Retinal pigment epithelial cell (primary cell): ENCODE measurements at regions not wholly inside any gene's neighbourhood (a gene's known extent, or its start where the extent isn't known, plus 50 kb on each side); places are given as distances from the start of the nearest gene placed in this dataset.

ENCODE experiments used
- DNase-seq: peaks from one replicate; pipeline ENCODE4 v3.0.0-alpha.2; 2010; ENCODE audit warnings: low read depth
- H3K4me3 ChIP-seq: 2 replicates; pipeline ENCODE4 v1.5.1; 2011; ENCODE audit warnings: mild to moderate bottlenecking, low read length, control low read depth, moderate library complexity
- CTCF ChIP-seq: conservative IDR thresholded peaks from 2 replicates; pipeline ENCODE4 v1.5.1; 2011; ENCODE audit warnings: low read depth, low read length, control low read depth, inconsistent platforms

- TF ChIP-seq CTCF, result no peak
- no peak overlapping the region for H3K4me3 ChIP-seq
- DNase-seq, result no peak
Measured at GRCh38 chr16:55035956-55036355, 105.3 kb downstream of the IRX5 start.

GRCh38 chr16:55036371-55036821 lies 105.7 kb downstream of the IRX5 start:
- H3K4me3 ChIP-seq, result no peak overlapping the region
- DNase-seq, result no peak
- no peak for TF ChIP-seq CTCF

GRCh38 chr16:55037046-55037445 lies 106.4 kb downstream of the IRX5 start:
- TF ChIP-seq CTCF, result no peak
- no peak for DNase-seq
- H3K4me3 ChIP-seq, result no peak overlapping the region

GRCh38 chr16:55037966-55038365 lies 107.3 kb downstream of the IRX5 start:
- no peak for DNase-seq
- H3K4me3 ChIP-seq, result no peak overlapping the region
- no peak for TF ChIP-seq CTCF

GRCh38 chr16:55039042-55039441 lies 108.4 kb downstream of the IRX5 start:
- TF ChIP-seq CTCF, result no peak
- no peak overlapping the region for H3K4me3 ChIP-seq
- DNase-seq, result no peak

GRCh38 chr16:55039511-55039910 lies 108.8 kb downstream of the IRX5 start:
- no peak for DNase-seq
- no peak overlapping the region for H3K4me3 ChIP-seq
- no peak for TF ChIP-seq CTCF

GRCh38 chr16:55039931-55040330 lies 109.3 kb downstream of the IRX5 start:
- H3K4me3 ChIP-seq, result no peak overlapping the region
- DNase-seq, result no peak
- no peak for TF ChIP-seq CTCF
